PC-3 (cell line): ENCODE measurements at regions not wholly inside any gene's neighbourhood (a gene's known extent, or its start where the extent isn't known, plus 50 kb on each side); places are given as distances from the start of the nearest gene placed in this dataset.

ENCODE experiments used
- ATAC-seq: fragments of 200-7000 bp; cut with Tn5 transposase; 2 replicates; pipeline ENCODE4 v1.9.1; 2020; ENCODE audit warnings: mild to moderate bottlenecking, moderate library complexity
- BruUV-seq: library from RNA; stranded (reverse); fragments of 400-500 nt; replicated peaks from 2 replicates; lab custom pipeline; 2021; lab: Mats Ljungman, UMichigan
- CTCF ChIA-PET: fragments of 300-600 bp; sonication (Branson Sonifier 250); formaldehyde crosslinking; loops from one replicate; lab custom pipeline; 2022; ENCODE audit warnings: antibody characterized with exemption; lab: Charles Lee
- POLR2A ChIA-PET: fragments of 300-600 bp; sonication (Branson Sonifier 250); formaldehyde crosslinking; loops from one replicate; lab custom pipeline; 2022; ENCODE audit warnings: antibody characterized with exemption; ENCODE audit not compliant: unreplicated experiment; lab: Charles Lee
- DNase-seq: peaks from one replicate; pipeline ENCODE4 v3.0.0-alpha.2; 2015
- H2AFZ ChIP-seq: fragments of 300-600 bp; sonication (generic); 2 replicates; pipeline ENCODE4 v1.6.0; 2016; ENCODE audit warnings: antibody characterized with exemption, low read length
- H3F3A ChIP-seq: fragments of 300-600 bp; sonication (generic); one replicate; pipeline ENCODE4 v1.6.0; 2017; ENCODE audit warnings: antibody characterized with exemption, low read length, control low read depth, mild to moderate bottlenecking; ENCODE audit not compliant: unreplicated experiment
- H3K27ac ChIP-seq: fragments of 300-600 bp; sonication (generic); 2 replicates; pipeline ENCODE4 v1.5.1; 2016; ENCODE audit warnings: mild to moderate bottlenecking, low read length
- H3K27me3 ChIP-seq: fragments of 300-600 bp; sonication (generic); 2 replicates; pipeline ENCODE4 v1.6.1; 2016; ENCODE audit warnings: low read length, mixed read lengths
- H3K36me3 ChIP-seq: fragments of 300-600 bp; sonication (generic); 2 replicates; pipeline ENCODE4 v1.6.1; 2016; ENCODE audit warnings: low read depth, mixed run types, low read length, mixed read lengths
- H3K4me1 ChIP-seq: fragments of 300-600 bp; sonication (generic); 2 replicates; pipeline ENCODE4 v1.5.1; 2016; ENCODE audit warnings: low read length; ENCODE audit not compliant: insufficient read depth
- H3K4me2 ChIP-seq: fragments of 300-600 bp; sonication (generic); 2 replicates; pipeline ENCODE4 v1.6.0; 2016; ENCODE audit warnings: low read length
- H3K4me3 ChIP-seq: fragments of 300-600 bp; sonication (generic); 2 replicates; pipeline ENCODE4 v1.5.1; 2016; ENCODE audit warnings: mild to moderate bottlenecking, low read length, mixed read lengths
- H3K79me2 ChIP-seq: fragments of 300-600 bp; sonication (generic); 2 replicates; pipeline ENCODE4 v1.6.1; 2017; ENCODE audit warnings: low read length, mixed read lengths
- H3K9ac ChIP-seq: fragments of 300-600 bp; sonication (generic); 2 replicates; pipeline ENCODE4 v1.6.0; 2016; ENCODE audit warnings: mild to moderate bottlenecking, low read length
- H3K9me2 ChIP-seq: fragments of 300-600 bp; sonication (generic); replicated peaks from 2 replicates; pipeline ENCODE4 v1.6.1; 2016; ENCODE audit warnings: mixed run types, low read length, mixed read lengths
- H3K9me3 ChIP-seq: fragments of 300-600 bp; sonication (generic); 2 replicates; pipeline ENCODE4 v1.6.1; 2016; ENCODE audit warnings: low read length, mixed read lengths
- H4K20me1 ChIP-seq: fragments of 300-600 bp; sonication (generic); 2 replicates; pipeline ENCODE4 v1.6.1; 2016; ENCODE audit warnings: low read length, mixed read lengths
- CTCF ChIP-seq: fragments of 300-600 bp; sonication (generic); conservative IDR thresholded peaks from 2 replicates; pipeline ENCODE4 v1.5.1; 2017; ENCODE audit warnings: antibody characterized with exemption, low read depth, mild to moderate bottlenecking, low read length
- EZH2 ChIP-seq: fragments of 300-600 bp; sonication (generic); IDR thresholded peaks from one replicate; pipeline ENCODE4 v1.6.1; 2017; ENCODE audit warnings: antibody characterized with exemption, mild to moderate bottlenecking, low read length; ENCODE audit not compliant: unreplicated experiment
- EZH2phosphoT487 ChIP-seq: fragments of 300-600 bp; sonication (generic); IDR thresholded peaks from 2 replicates; pipeline ENCODE4 v1.6.1; 2018; ENCODE audit warnings: mild to moderate bottlenecking, antibody characterized with exemption, low read length, borderline replicate concordance
- intact Hi-C: fragments of 100-400 bp; cut with micrococcal nuclease; formaldehyde crosslinking; loops from 2 replicates; pipeline ENCODE4 v1.9.0; 2023

- Histone ChIP-seq H3K9me3 (no peaks in the 10 kb centered on the region), H3K36me3 (no peaks in the 10 kb centered on the region), H3K27me3 (no peaks in the 10 kb centered on the region), H3K9me2 (no peaks in the 10 kb centered on the region), H3K27ac (peak overlapping the region; percentile 94), H3K4me2 (peak overlapping the region; percentile 76), H4K20me1 (no peaks in the 10 kb centered on the region), H3K79me2 (no peaks in the 10 kb centered on the region), H3F3A (no peaks in the 10 kb centered on the region), H2AFZ (no peak overlapping the region), H3K9ac (peak overlapping the region; percentile 77), H3K4me1 (peaks cover 69% of the 10 kb centered on the region), H3K4me3 (no peak overlapping the region)
- TF ChIP-seq CTCF (no peak), EZH2phosphoT487 (no peak), EZH2 (no peak)
- ATAC-seq (peak; percentile 60), DNase-seq (peak; percentile 90)
- intact Hi-C loops = loop anchor here (1.0 to 2.0 kb wide), 5 partner anchors 37 to 115 kb away; no protein-coding TSS in a partner anchor
- ChIA-PET CTCF (no interaction called here), POLR2A (no interaction called here)
- BruUV-seq = TSS peak; percentile 56
These were observed 116.0 kb upstream of the NCOR2 start for GRCh38 chr12:124683152-124684124.

- no peaks in the 10 kb centered on the region for H3K79me2 ChIP-seq
- peak overlapping the region; percentile 94 for H3K27ac ChIP-seq
- H4K20me1 ChIP-seq = no peaks in the 10 kb centered on the region
- H3K9me2 ChIP-seq = no peaks in the 10 kb centered on the region
- POLR2A ChIA-PET = no interaction called here
- peak overlapping the region; percentile 77 for H3K9ac ChIP-seq
- no peak for DNase-seq
- no peak overlapping the region for H2AFZ ChIP-seq
- no peaks in the 10 kb centered on the region for H3K36me3 ChIP-seq
- BruUV-seq = TSS peak; percentile 52
- TF ChIP-seq EZH2 (no peak), EZH2phosphoT487 (no peak), CTCF (no peak)
- H3K27me3 ChIP-seq = no peaks in the 10 kb centered on the region
- H3K4me1 ChIP-seq = peaks cover 69% of the 10 kb centered on the region
- peak overlapping the region; percentile 76 for H3K4me2 ChIP-seq
- intact Hi-C loops = loop anchor here (1.0 to 2.0 kb wide), 4 partner anchors 44 to 114 kb away; no protein-coding TSS in a partner anchor
- no peaks in the 10 kb centered on the region for H3F3A ChIP-seq
- CTCF ChIA-PET = no interaction called here
- no peak overlapping the region for H3K4me3 ChIP-seq
- no peak for ATAC-seq
- no peaks in the 10 kb centered on the region for H3K9me3 ChIP-seq
These were observed 115.2 kb upstream of the NCOR2 start for GRCh38 chr12:124682425-124683151.
